AML-193 (cell line): ENCODE measurements at regions not wholly inside any gene's neighbourhood (a gene's known extent, or its start where the extent isn't known, plus 50 kb on each side); places are given as distances from the start of the nearest gene placed in this dataset.
"Not testable (repeated sequence)": the region's sequence is repeated elsewhere in the genome, so short reads cannot be mapped to it uniquely, and the experiment has no call there.

ENCODE experiments used
- DNase-seq, 2 experiments: peaks; one replicate each; lab custom pipeline; 2025; lab: John Stamatoyannopoulos, UW

GRCh38 chr13:79187917-79188690 lies 218.0 kb downstream of the RBM26 start:
- no peak for DNase-seq

GRCh38 chr13:79185580-79185979 lies 220.5 kb downstream of the RBM26 start:
- DNase-seq, result no peak

GRCh38 chr13:79183231-79183630 lies 222.8 kb downstream of the RBM26 start:
- DNase-seq, result no peak

GRCh38 chr13:79173691-79174090 lies 232.4 kb downstream of the RBM26 start:
- not testable (repeated sequence) for DNase-seq

GRCh38 chr13:79172924-79173323 lies 233.1 kb downstream of the RBM26 start:
- DNase-seq, result not testable (repeated sequence)

GRCh38 chr13:79171141-79172061 lies 234.7 kb downstream of the RBM26 start:
- peak; percentile 31 to 55 for DNase-seq

- DNase-seq, result no peak
Measured at GRCh38 chr13:79160818-79161217, 245.2 kb downstream of the RBM26 start.

GRCh38 chr13:79155883-79156282 lies 250.2 kb downstream of the RBM26 start:
- DNase-seq, result no peak

- no peak for DNase-seq
Measured at GRCh38 chr13:79149210-79149609, 256.8 kb downstream of the RBM26 start.

GRCh38 chr13:79141082-79141481 lies 265.0 kb downstream of the RBM26 start:
- DNase-seq, result no peak

GRCh38 chr13:79128158-79128557 lies 277.9 kb downstream of the RBM26 start:
- peak; percentile 60 to 63 for DNase-seq

GRCh38 chr13:79126706-79127105 lies 279.3 kb downstream of the RBM26 start:
- no peak for DNase-seq

- no peak for DNase-seq
Measured at GRCh38 chr13:79124183-79124582, 281.9 kb downstream of the RBM26 start.

GRCh38 chr13:79121286-79121685 lies 284.8 kb downstream of the RBM26 start:
- DNase-seq, result no peak

- no peak for DNase-seq
Measured at GRCh38 chr13:79119578-79120107, 286.4 kb downstream of the RBM26 start.

- no peak for DNase-seq
Measured at GRCh38 chr13:79112016-79112415, 294.0 kb downstream of the RBM26 start.

- DNase-seq, result no peak
Measured at GRCh38 chr13:79108914-79109643, 297.0 kb downstream of the RBM26 start.

- DNase-seq, result no peak
Measured at GRCh38 chr13:79098596-79098995, 307.5 kb downstream of the RBM26 start.

- no peak for DNase-seq
Measured at GRCh38 chr13:79097201-79097600, 308.9 kb downstream of the RBM26 start.

GRCh38 chr13:79096099-79096498 lies 310.0 kb downstream of the RBM26 start:
- no peak for DNase-seq

GRCh38 chr13:79090552-79091124 lies 315.4 kb downstream of the RBM26 start:
- peak; percentile 21 to 46 for DNase-seq
